ENCODE measurements at regions not wholly inside any gene's neighbourhood (a gene's known extent, or its start where the extent isn't known, plus 50 kb on each side); places are given as distances from the start of the nearest gene placed in this dataset.

- TF ChIP-seq MTA2 (IDR thresholded peaks at IDR 0.05; ENCODE audit: low read depth) (peak; percentile 95), MXI1 (IDR thresholded peaks at IDR 0.05; ENCODE audit: low read depth, low read length) (0 out of 2 replicates have a peak, but pooled peaks have one; percentile 51), GATAD2B (conservative IDR thresholded peaks at IDR 0.05; ENCODE audit: low read depth) (peak; percentile 61; the same call in 1 of the 2 replicates), BMI1 (IDR thresholded peaks at IDR 0.05; ENCODE audit: borderline replicate concordance) (peak; percentile 83), CREM (IDR thresholded peaks at IDR 0.05; ENCODE audit: low read depth) (peak; percentile 71), STAT1 (conservative IDR thresholded peaks at IDR 0.05) (no peak), RCOR1 (conservative IDR thresholded peaks at IDR 0.05; ENCODE audit: low read depth, low read length) (0 out of 2 replicates have a peak, but pooled peaks have one; percentile 79), PKNOX1 (IDR thresholded peaks at IDR 0.05) (peak; percentile 76), ZNF622 (IDR thresholded peaks at IDR 0.05) (no peak), PRDM15 (CRISPR knock-in tag; IDR thresholded peaks at IDR 0.05) (no peak), E2F8 (IDR thresholded peaks at IDR 0.05; ENCODE audit: low read depth, partially characterized antibody) (no peak), ZNF687 (IDR thresholded peaks at IDR 0.05) (peak; percentile 24; the same call in 1 of the 2 replicates), EGR1 (IDR thresholded peaks at IDR 0.05; ENCODE audit: borderline replicate concordance in 1 of 2, low read depth in 2 of 2, low read length in 2 of 2) (no peak), E4F1 (IDR thresholded peaks at IDR 0.05; ENCODE audit: borderline replicate concordance, partially characterized antibody) (no peak), EED (IDR thresholded peaks at IDR 0.05; ENCODE audit: low read depth) (peak; percentile 87), TARDBP (IDR thresholded peaks at IDR 0.05; ENCODE audit: borderline replicate concordance) (no peak), RFX5 (IDR thresholded peaks at IDR 0.05; ENCODE audit: low read depth, low read length) (no peak)
These were observed 147.8 kb upstream of the ATP2B1 start (continued) for GRCh38 chr12:89856431-89856830.

Data from GM12878 (cell line).